NCI-H2081 (cell line): ENCODE measurements at regions not wholly inside any gene's neighbourhood (a gene's known extent, or its start where the extent isn't known, plus 50 kb on each side); places are given as distances from the start of the nearest gene placed in this dataset.
"Not testable (repeated sequence)": the region's sequence is repeated elsewhere in the genome, so short reads cannot be mapped to it uniquely, and the experiment has no call there.

ENCODE experiments used
- DNase-seq, 2 experiments: peaks; one replicate each; lab custom pipeline; 2025; lab: John Stamatoyannopoulos, UW

- no peak for DNase-seq
Observed at GRCh38 chr16:22678311-22678710, 135.7 kb upstream of the HS3ST2 start.

- no peak for DNase-seq
Observed at GRCh38 chr16:22681554-22682291, 132.2 kb upstream of the HS3ST2 start.

GRCh38 chr16:22683258-22683657, 130.7 kb upstream of the HS3ST2 start:
- DNase-seq, result no peak

GRCh38 chr16:22683730-22684573, 130.0 kb upstream of the HS3ST2 start:
- DNase-seq, result no peak

- DNase-seq, result no peak
Observed at GRCh38 chr16:22684574-22685458, 129.1 kb upstream of the HS3ST2 start.

- no peak for DNase-seq
Observed at GRCh38 chr16:22685459-22685830, 128.5 kb upstream of the HS3ST2 start.

- DNase-seq, result no peak
Observed at GRCh38 chr16:22687031-22687530, 126.9 kb upstream of the HS3ST2 start.

GRCh38 chr16:22688463-22688862, 125.5 kb upstream of the HS3ST2 start:
- no peak for DNase-seq

GRCh38 chr16:22688930-22689329, 125.0 kb upstream of the HS3ST2 start:
- DNase-seq, result no peak

- no peak for DNase-seq
Observed at GRCh38 chr16:22691335-22691734, 122.6 kb upstream of the HS3ST2 start.

- DNase-seq, result no peak
Observed at GRCh38 chr16:22692034-22692433, 121.9 kb upstream of the HS3ST2 start.

GRCh38 chr16:22692916-22693637, 120.9 kb upstream of the HS3ST2 start:
- no peak for DNase-seq

GRCh38 chr16:22693638-22694340, 120.2 kb upstream of the HS3ST2 start:
- no peak for DNase-seq

GRCh38 chr16:22694887-22695382, 119.0 kb upstream of the HS3ST2 start:
- no peak for DNase-seq

- not testable (repeated sequence) for DNase-seq
Observed at GRCh38 chr16:22695773-22696172, 118.2 kb upstream of the HS3ST2 start.

- DNase-seq, result no peak
Observed at GRCh38 chr16:22699356-22699755, 114.6 kb upstream of the HS3ST2 start.

- DNase-seq, result no peak
Observed at GRCh38 chr16:22705799-22706198, 108.2 kb upstream of the HS3ST2 start.

GRCh38 chr16:22710326-22710725, 103.6 kb upstream of the HS3ST2 start:
- no peak for DNase-seq

- DNase-seq, result no peak
Observed at GRCh38 chr16:22711847-22712246, 102.1 kb upstream of the HS3ST2 start.

GRCh38 chr16:22712471-22712870, 101.5 kb upstream of the HS3ST2 start:
- DNase-seq, result no peak

- not testable (repeated sequence) for DNase-seq
Observed at GRCh38 chr16:22718598-22718997, 95.4 kb upstream of the HS3ST2 start.
